GM21381 (cell line): ENCODE measurements at regions not wholly inside any gene's neighbourhood (a gene's known extent, or its start where the extent isn't known, plus 50 kb on each side); places are given as distances from the start of the nearest gene placed in this dataset.

Source experiments
- ATAC-seq: cut with Tn5 transposase; IDR thresholded peaks from one replicate; pipeline ENCODE4 v1.9.1; 2021; ENCODE audit warnings: mild to moderate bottlenecking, moderate library complexity; ENCODE audit not compliant: unreplicated experiment

DNA sequence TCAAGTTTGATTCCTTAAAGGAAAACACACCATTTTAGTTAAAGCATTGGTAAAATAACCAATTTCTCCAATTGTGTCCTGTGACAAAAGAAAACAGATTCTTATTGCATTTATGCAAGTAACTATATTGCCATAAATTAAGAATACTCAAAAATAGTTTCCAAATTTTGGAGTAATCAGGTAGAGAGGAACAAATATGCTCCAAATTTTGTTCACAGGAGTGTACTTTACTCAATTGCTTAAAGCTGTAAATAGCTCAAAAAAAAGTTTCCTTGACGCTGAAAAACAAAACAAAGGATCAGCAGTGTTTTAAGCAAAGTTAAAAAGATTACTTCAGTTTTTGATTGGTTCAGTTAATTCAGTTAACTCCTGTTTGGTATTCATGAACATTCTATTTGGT lies 52.2 kb upstream of the INHBA start:
- ATAC-seq, result no peak

DNA sequence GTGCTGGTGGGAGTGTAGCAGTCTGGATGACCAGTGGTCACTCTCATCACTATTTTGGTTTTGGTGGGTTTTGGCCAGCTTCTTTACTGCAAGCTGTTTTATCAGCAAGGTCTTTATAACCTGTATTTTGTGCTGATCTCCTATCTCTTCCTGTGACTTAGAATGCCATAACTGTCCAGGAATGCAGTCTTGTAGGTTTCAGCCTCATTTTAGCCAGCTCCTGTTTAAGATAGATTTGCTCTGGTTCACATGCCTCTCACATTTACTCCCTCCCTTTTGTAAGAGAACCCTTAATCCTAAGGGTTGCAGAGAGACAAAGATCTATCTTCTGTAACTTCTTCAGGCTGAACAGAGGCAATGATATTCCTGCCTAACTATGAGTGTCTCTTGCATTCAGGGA lies 51.2 kb upstream of the INHBA start:
- no peak for ATAC-seq
